Retinal pigment epithelial cell (primary cell): ENCODE measurements at regions not wholly inside any gene's neighbourhood (a gene's known extent, or its start where the extent isn't known, plus 50 kb on each side); places are given as distances from the start of the nearest gene placed in this dataset.

ENCODE experiments used
- DNase-seq: peaks from one replicate; pipeline ENCODE4 v3.0.0-alpha.2; 2010; ENCODE audit warnings: low read depth
- H3K4me3 ChIP-seq: 2 replicates; pipeline ENCODE4 v1.5.1; 2011; ENCODE audit warnings: mild to moderate bottlenecking, low read length, control low read depth, moderate library complexity
- TF ChIP-seq, protein P1 (sequence below): conservative IDR thresholded peaks from 2 replicates; pipeline ENCODE4 v1.5.1; 2011; ENCODE audit warnings: low read depth, low read length, control low read depth, inconsistent platforms

DNA sequence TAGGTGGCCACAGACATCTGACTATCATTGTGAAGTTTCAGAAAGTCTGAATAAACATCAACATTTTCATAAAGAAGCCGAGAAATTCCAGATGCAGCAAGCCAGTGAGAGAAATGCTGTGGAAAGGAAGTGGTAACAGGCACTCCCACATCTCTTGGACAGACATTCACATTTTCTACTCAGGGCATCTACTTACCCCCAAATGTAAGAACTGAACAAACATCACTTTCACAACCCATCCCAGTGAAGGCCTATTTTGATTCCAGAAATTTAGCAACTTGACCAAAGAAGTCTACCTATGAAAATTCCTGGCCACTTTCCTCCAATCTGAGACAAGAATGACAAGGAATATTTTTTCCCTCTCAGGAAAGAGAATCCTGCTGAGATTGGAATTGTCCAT lies 224.8 kb upstream of the DCBLD2 start:
- H3K4me3 ChIP-seq = no peak overlapping the region
- DNase-seq = no peak
- TF ChIP-seq, protein P1, sequence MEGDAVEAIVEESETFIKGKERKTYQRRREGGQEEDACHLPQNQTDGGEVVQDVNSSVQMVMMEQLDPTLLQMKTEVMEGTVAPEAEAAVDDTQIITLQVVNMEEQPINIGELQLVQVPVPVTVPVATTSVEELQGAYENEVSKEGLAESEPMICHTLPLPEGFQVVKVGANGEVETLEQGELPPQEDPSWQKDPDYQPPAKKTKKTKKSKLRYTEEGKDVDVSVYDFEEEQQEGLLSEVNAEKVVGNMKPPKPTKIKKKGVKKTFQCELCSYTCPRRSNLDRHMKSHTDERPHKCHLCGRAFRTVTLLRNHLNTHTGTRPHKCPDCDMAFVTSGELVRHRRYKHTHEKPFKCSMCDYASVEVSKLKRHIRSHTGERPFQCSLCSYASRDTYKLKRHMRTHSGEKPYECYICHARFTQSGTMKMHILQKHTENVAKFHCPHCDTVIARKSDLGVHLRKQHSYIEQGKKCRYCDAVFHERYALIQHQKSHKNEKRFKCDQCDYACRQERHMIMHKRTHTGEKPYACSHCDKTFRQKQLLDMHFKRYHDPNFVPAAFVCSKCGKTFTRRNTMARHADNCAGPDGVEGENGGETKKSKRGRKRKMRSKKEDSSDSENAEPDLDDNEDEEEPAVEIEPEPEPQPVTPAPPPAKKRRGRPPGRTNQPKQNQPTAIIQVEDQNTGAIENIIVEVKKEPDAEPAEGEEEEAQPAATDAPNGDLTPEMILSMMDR = no peak

DNA sequence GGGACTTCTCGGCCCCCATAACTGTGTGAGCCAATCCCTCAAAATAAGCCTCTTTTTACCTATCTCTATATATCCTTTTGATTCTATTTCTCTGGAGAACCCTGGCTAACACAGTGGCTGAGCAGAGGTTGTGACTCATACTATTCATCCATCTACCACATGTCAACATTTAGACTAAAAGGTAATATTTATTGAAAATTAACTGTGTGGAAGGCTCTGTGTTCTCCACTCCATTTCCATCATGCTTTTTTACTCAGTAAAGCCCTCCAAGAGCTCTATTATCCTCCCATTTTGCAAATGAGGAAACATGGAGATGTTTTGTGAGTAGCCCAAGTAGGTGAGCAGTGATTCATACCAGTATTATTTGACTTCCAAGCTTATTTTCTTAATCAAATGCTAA lies 217.9 kb upstream of the DCBLD2 start:
- DNase-seq = no peak
- TF ChIP-seq, protein P1 = no peak
- no peak overlapping the region for H3K4me3 ChIP-seq

DNA sequence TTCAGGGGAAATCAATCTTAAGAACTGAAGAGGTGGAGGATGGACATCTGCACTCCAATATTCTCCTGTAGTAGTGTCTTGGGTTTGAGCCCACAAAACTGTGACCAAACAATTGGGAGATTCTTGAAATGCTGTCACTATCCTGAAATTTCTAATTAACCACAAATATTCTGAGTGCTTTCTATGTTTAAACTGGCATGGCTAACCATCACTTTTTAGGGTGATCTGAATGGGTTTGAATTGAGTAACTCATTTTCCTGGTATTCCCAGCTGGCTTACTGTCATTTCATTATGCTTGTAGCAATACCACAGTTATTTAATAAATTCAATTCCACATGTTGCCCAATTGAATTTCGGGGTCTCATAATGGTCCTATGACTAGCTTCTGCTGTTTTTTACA lies 216.9 kb upstream of the DCBLD2 start:
- no peak for DNase-seq
- TF ChIP-seq, protein P1 = no peak
- no peak overlapping the region for H3K4me3 ChIP-seq

DNA sequence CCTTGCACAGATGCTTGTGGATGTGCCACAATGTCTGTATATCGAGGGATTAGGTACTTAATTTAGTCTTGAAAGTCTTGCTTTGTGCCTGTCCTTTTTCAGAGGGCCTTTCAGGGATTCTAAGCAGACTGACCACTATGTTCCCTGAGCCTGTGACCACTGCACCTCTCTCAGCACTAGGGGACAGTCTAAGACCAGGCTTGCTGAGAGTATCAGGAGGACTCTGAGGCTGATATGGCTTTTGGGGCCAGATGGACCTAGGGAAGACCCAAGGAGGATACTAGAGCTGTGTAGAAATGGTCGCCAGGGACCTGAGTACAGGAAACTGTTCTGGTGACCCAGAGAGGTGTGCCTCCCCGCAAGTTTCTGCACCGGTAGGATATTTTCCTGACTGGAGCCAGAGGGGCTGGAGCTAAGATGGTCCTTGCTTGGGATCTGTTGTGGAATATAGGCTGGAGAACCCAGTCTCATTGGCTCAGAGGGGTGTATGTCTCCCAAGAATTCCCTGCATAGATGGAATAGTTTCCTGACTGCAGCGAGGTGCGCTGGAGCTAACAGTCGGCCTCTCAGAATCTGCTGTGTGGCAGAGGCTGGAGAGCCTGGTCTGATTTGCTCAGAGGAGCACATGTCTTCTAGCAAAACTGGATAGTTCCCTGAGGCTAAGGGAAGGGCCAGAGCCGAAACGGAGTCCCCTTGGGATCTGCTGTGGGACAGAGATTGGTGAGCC lies 213.2 kb upstream of the DCBLD2 start:
- TF ChIP-seq, protein P1 = peak; percentile 91
- no peak for DNase-seq
- H3K4me3 ChIP-seq = no peak overlapping the region

DNA sequence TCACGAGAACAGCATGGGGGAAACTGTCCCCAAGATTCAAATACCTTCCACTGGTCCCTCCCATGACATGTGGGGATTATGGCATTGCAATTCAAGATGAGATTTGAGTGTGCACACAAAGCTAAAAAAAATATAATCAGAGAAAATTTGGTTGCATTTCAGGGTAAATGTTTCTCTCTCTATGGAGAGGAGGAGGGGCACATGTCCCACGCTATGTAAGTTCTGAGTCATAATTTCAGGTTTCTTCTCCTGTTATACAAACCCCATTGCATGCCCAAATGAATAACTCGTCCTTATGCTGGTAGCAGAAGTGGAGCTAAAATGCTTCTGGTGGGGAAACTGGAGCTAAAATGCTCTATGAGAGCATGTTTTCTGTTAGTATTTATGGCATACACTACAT lies 209.7 kb upstream of the DCBLD2 start:
- no peak overlapping the region for H3K4me3 ChIP-seq
- no peak for DNase-seq
- TF ChIP-seq, protein P1 = no peak

DNA sequence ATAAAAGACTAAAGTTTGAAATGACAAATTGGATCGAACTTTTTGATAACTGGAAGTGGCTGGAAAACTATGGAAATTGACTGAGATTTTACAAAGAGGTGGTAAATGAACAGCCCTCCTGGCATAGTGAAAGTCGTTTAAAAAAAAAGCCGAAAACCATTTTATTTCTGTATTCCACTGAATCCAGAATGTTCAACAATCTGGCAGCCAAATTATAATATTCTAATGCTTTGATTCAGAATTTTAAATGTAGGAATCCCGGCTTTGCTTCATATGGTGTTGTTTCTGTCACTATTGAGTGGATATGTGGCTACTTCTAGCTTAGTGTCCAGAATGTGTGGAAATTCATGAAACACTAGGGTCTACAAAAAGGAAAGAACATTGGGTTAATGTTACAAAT lies 208.9 kb upstream of the DCBLD2 start:
- DNase-seq = no peak
- H3K4me3 ChIP-seq = no peak overlapping the region
- TF ChIP-seq, protein P1 = no peak

DNA sequence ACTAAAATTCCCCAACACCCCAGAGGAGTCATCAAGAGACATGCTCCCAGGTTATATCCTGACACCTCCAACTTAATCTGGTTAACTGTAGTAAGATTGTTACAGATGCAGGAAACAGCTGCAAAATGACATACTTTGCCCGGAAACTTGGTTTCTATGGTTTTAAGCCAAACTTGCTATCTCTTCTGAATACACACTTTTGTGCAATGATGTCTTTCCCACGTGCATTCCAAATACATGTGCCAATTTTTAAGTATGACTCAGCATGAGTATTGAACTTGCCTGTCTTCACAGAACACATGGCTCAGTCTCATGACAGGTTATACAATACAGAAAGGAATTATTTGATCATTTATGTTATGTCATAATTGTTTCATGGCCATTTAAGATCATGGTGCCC lies 207.0 kb upstream of the DCBLD2 start:
- TF ChIP-seq, protein P1 = no peak
- no peak overlapping the region for H3K4me3 ChIP-seq
- peak; percentile 74 for DNase-seq
